CD4-positive, CD25-positive, alpha-beta regulatory T cell (primary cell): ENCODE measurements at regions not wholly inside any gene's neighbourhood (a gene's known extent, or its start where the extent isn't known, plus 50 kb on each side); places are given as distances from the start of the nearest gene placed in this dataset.

Experiments
- ATAC-seq, 2 donors: fragments of 150-1000 bp; cut with Tn5 transposase; one replicate each; pipeline ENCODE4 v1.10.0; 2021; ENCODE audit warnings: low read depth in 2 of 2, moderate number of reproducible peaks in 2 of 2, moderate library complexity in 1 of 2
- DNase-seq, 3 donors: peaks; one replicate each; pipeline versions ENCODE4 v3.0.0 to v3.0.0-alpha.2; 2012 to 2022; ENCODE audit warnings: mixed read lengths in 1 of 3
- H3K27ac ChIP-seq: one replicate; pipeline ENCODE4 v1.7.0; 2013; ENCODE audit warnings: mild to moderate bottlenecking, low read length; ENCODE audit not compliant: insufficient read depth, poor library complexity, severe bottlenecking
- H3K27me3 ChIP-seq: one replicate; pipeline ENCODE4 v1.7.0; 2013; ENCODE audit warnings: low read length; ENCODE audit not compliant: control insufficient read depth, insufficient read depth
- H3K36me3 ChIP-seq: one replicate; pipeline ENCODE4 v1.7.0; 2013; ENCODE audit warnings: mild to moderate bottlenecking, low read length, moderate library complexity; ENCODE audit not compliant: control insufficient read depth, insufficient read depth
- H3K4me1 ChIP-seq: 2 replicates; pipeline ENCODE4 v1.7.0; 2013; ENCODE audit warnings: mild to moderate bottlenecking, low read length; ENCODE audit not compliant: insufficient read depth, control insufficient read depth, poor library complexity, severe bottlenecking
- H3K4me3 ChIP-seq: one replicate; pipeline ENCODE4 v1.7.0; 2013; ENCODE audit warnings: low read depth, mild to moderate bottlenecking, low read length, moderate library complexity
- H3K9me3 ChIP-seq, 2 experiments: 1 replicate in 1 of 2; 2 replicates in 1 of 2; pipeline ENCODE4 v1.7.0; 2013; ENCODE audit warnings: low read length in 2 of 2, mild to moderate bottlenecking in 1 of 2, moderate library complexity in 1 of 2; ENCODE audit not compliant: control insufficient read depth in 2 of 2
- H3K27ac Mint-ChIP-seq, 3 donors: one replicate each; pipeline ENCODE4 v1.8.0; 2020 to 2022; ENCODE audit warnings: mild to moderate bottlenecking in 3 of 3, mixed read lengths in 3 of 3, moderate library complexity in 2 of 3
- H3K27me3 Mint-ChIP-seq: one replicate; pipeline ENCODE4 v1.8.0; 2022; ENCODE audit warnings: mild to moderate bottlenecking, mixed read lengths
- H3K36me3 Mint-ChIP-seq: one replicate; pipeline ENCODE4 v1.8.0; 2020; ENCODE audit warnings: mixed read lengths
- H3K4me1 Mint-ChIP-seq, 4 donors: one replicate each; pipeline ENCODE4 v1.8.0; 2020 to 2022; ENCODE audit warnings: mixed read lengths in 4 of 4, mild to moderate bottlenecking in 1 of 4
- H3K4me3 Mint-ChIP-seq, 4 donors: one replicate each; pipeline ENCODE4 v1.8.0; 2020 to 2022; ENCODE audit warnings: mild to moderate bottlenecking in 4 of 4, mixed read lengths in 4 of 4, moderate library complexity in 3 of 4
- H3K9me3 Mint-ChIP-seq, 7 donors: one replicate each; pipeline ENCODE4 v1.8.0; 2020 to 2022; ENCODE audit warnings: mixed read lengths in 7 of 7, mild to moderate bottlenecking in 3 of 7, moderate library complexity in 2 of 7

GRCh38 chr2:61721382-61721781, 132.5 kb downstream of the FAM161A start:
- no peak overlapping the region for H3K4me3 ChIP-seq
- no peaks in the 10 kb centered on the region for H3K9me3 ChIP-seq
- peaks cover 11% of the 10 kb centered on the region for H3K27me3 Mint-ChIP-seq
- no peaks in the 10 kb centered on the region for H3K36me3 ChIP-seq
- DNase-seq (no peak), ATAC-seq (no peak)
- no peak overlapping the region for H3K4me3 Mint-ChIP-seq
- peaks cover 4% of the 10 kb centered on the region for H3K27me3 ChIP-seq
- H3K4me1 ChIP-seq = no peaks in the 10 kb centered on the region
- peaks cover 6% of the 10 kb centered on the region for H3K36me3 Mint-ChIP-seq
- no peaks in the 10 kb centered on the region for H3K4me1 Mint-ChIP-seq
- H3K27ac Mint-ChIP-seq = no peak overlapping the region
- H3K27ac ChIP-seq = no peak overlapping the region
- H3K9me3 Mint-ChIP-seq = peaks cover 0 to 4% (median 2%) of the 10 kb centered on the region in 7 donors

GRCh38 chr2:61720911-61721310, 132.9 kb downstream of the FAM161A start:
- H3K9me3 Mint-ChIP-seq = peaks cover 0 to 2% (median under 1%) of the 10 kb centered on the region in 7 donors
- Histone ChIP-seq H3K4me3 (no peak overlapping the region), H3K36me3 (no peaks in the 10 kb centered on the region), H3K27ac (no peak overlapping the region), H3K27me3 (peaks cover 4% of the 10 kb centered on the region), H3K9me3 (no peaks in the 10 kb centered on the region), H3K4me1 (no peaks in the 10 kb centered on the region)
- no peak overlapping the region for H3K4me3 Mint-ChIP-seq
- H3K4me1 Mint-ChIP-seq = no peaks in the 10 kb centered on the region
- peaks cover 8% of the 10 kb centered on the region for H3K27me3 Mint-ChIP-seq
- DNase-seq = no peak
- no peak overlapping the region for H3K27ac Mint-ChIP-seq
- H3K36me3 Mint-ChIP-seq = peaks cover 1% of the 10 kb centered on the region
- no peak for ATAC-seq

- Histone ChIP-seq H3K36me3 (no peaks in the 10 kb centered on the region), H3K4me1 (no peaks in the 10 kb centered on the region), H3K4me3 (no peak overlapping the region), H3K27ac (no peak overlapping the region), H3K27me3 (peaks cover 4% of the 10 kb centered on the region), H3K9me3 (no peaks in the 10 kb centered on the region)
- Mint-ChIP-seq H3K9me3 (no peaks in the 10 kb centered on the region), H3K4me1 (no peaks in the 10 kb centered on the region), H3K27ac (no peak overlapping the region), H3K27me3 (peaks cover 6% of the 10 kb centered on the region), H3K36me3 (no peaks in the 10 kb centered on the region), H3K4me3 (no peak overlapping the region)
- ATAC-seq (no peak), DNase-seq (no peak)
Measured at GRCh38 chr2:61718965-61719364, 134.9 kb downstream of the FAM161A start.

- ATAC-seq (no peak), DNase-seq (no peak)
- Histone ChIP-seq H3K27ac (no peak overlapping the region), H3K27me3 (no peaks in the 10 kb centered on the region), H3K4me3 (no peak overlapping the region), H3K36me3 (no peaks in the 10 kb centered on the region), H3K9me3 (no peaks in the 10 kb centered on the region), H3K4me1 (no peaks in the 10 kb centered on the region)
- Mint-ChIP-seq H3K36me3 (no peaks in the 10 kb centered on the region), H3K9me3 (no peaks in the 10 kb centered on the region), H3K27me3 (peaks cover 6% of the 10 kb centered on the region), H3K4me3 (no peak overlapping the region), H3K27ac (no peak overlapping the region), H3K4me1 (no peaks in the 10 kb centered on the region)
Measured at GRCh38 chr2:61715506-61715905, 138.4 kb downstream of the FAM161A start.

GRCh38 chr2:61714210-61714609, 139.7 kb downstream of the FAM161A start:
- H3K4me3 Mint-ChIP-seq = no peak overlapping the region
- H3K36me3 Mint-ChIP-seq = no peaks in the 10 kb centered on the region
- no peak for DNase-seq
- peaks cover 0 to 2% (median 0%) of the 10 kb centered on the region in 7 donors for H3K9me3 Mint-ChIP-seq
- H3K27ac ChIP-seq = no peak overlapping the region
- H3K27me3 Mint-ChIP-seq = peaks cover 4% of the 10 kb centered on the region
- ATAC-seq = no peak
- H3K4me1 Mint-ChIP-seq = no peaks in the 10 kb centered on the region
- no peaks in the 10 kb centered on the region for H3K9me3 ChIP-seq
- H3K4me3 ChIP-seq = no peak overlapping the region
- H3K27me3 ChIP-seq = no peaks in the 10 kb centered on the region
- H3K27ac Mint-ChIP-seq = no peak overlapping the region
- H3K36me3 ChIP-seq = no peaks in the 10 kb centered on the region
- no peaks in the 10 kb centered on the region for H3K4me1 ChIP-seq

- H3K27ac ChIP-seq = no peak overlapping the region
- DNase-seq (no peak), ATAC-seq (no peak)
- no peaks in the 10 kb centered on the region for H3K27me3 Mint-ChIP-seq
- no peaks in the 10 kb centered on the region for H3K36me3 ChIP-seq
- no peaks in the 10 kb centered on the region for H3K9me3 ChIP-seq
- peaks cover 0 to 2% (median 0%) of the 10 kb centered on the region in 7 donors for H3K9me3 Mint-ChIP-seq
- H3K36me3 Mint-ChIP-seq = no peaks in the 10 kb centered on the region
- no peaks in the 10 kb centered on the region for H3K4me1 ChIP-seq
- no peak overlapping the region for H3K27ac Mint-ChIP-seq
- H3K27me3 ChIP-seq = no peaks in the 10 kb centered on the region
- H3K4me3 Mint-ChIP-seq = no peak overlapping the region
- H3K4me1 Mint-ChIP-seq = no peaks in the 10 kb centered on the region
- no peak overlapping the region for H3K4me3 ChIP-seq
Measured at GRCh38 chr2:61713457-61713856, 140.4 kb downstream of the FAM161A start.

- Mint-ChIP-seq H3K9me3 (peaks cover 0 to 2% (median 0%) of the 10 kb centered on the region in 7 donors), H3K4me3 (no peak overlapping the region), H3K27ac (no peak overlapping the region), H3K27me3 (no peaks in the 10 kb centered on the region), H3K36me3 (no peaks in the 10 kb centered on the region), H3K4me1 (peaks cover 0 to 6% (median 3%) of the 10 kb centered on the region in 4 donors)
- Histone ChIP-seq H3K4me1 (no peaks in the 10 kb centered on the region), H3K9me3 (no peaks in the 10 kb centered on the region), H3K4me3 (no peak overlapping the region), H3K27ac (no peak overlapping the region), H3K27me3 (no peaks in the 10 kb centered on the region), H3K36me3 (no peaks in the 10 kb centered on the region)
- DNase-seq = no peak
- ATAC-seq = no peak
Measured at GRCh38 chr2:61712060-61712459, 141.8 kb downstream of the FAM161A start.

GRCh38 chr2:61710711-61711110, 143.1 kb downstream of the FAM161A start:
- H3K36me3 ChIP-seq = no peaks in the 10 kb centered on the region
- ATAC-seq (no peak), DNase-seq (no peak)
- no peak overlapping the region for H3K27ac ChIP-seq
- no peaks in the 10 kb centered on the region for H3K27me3 ChIP-seq
- peaks cover 0 to 6% (median 3%) of the 10 kb centered on the region in 4 donors for H3K4me1 Mint-ChIP-seq
- H3K9me3 Mint-ChIP-seq = peaks cover 0 to 2% (median 0%) of the 10 kb centered on the region in 7 donors
- no peak overlapping the region for H3K4me3 Mint-ChIP-seq
- H3K27me3 Mint-ChIP-seq = no peaks in the 10 kb centered on the region
- H3K4me1 ChIP-seq = no peaks in the 10 kb centered on the region
- H3K4me3 ChIP-seq = no peak overlapping the region
- H3K27ac Mint-ChIP-seq = no peak overlapping the region
- H3K36me3 Mint-ChIP-seq = no peaks in the 10 kb centered on the region
- no peaks in the 10 kb centered on the region for H3K9me3 ChIP-seq
